OCI-LY3 (cell line): ENCODE measurements at regions not wholly inside any gene's neighbourhood (a gene's known extent, or its start where the extent isn't known, plus 50 kb on each side); places are given as distances from the start of the nearest gene placed in this dataset.

Experiments used
- EZH2phosphoT487 ChIP-seq: fragments of 200-600 bp; shearing (Covaris generic); IDR thresholded peaks from 2 replicates; pipeline ENCODE4 v1.6.1; 2018; ENCODE audit warnings: antibody characterized with exemption, mixed run types, low read depth
- TF ChIP-seq, protein P1 (sequence below): fragments of 200-600, 300-600 bp; sonication (generic); IDR thresholded peaks from 2 replicates; pipeline ENCODE4 v1.5.1; 2014; ENCODE audit warnings: antibody characterized with exemption, low read length, low read depth

DNA sequence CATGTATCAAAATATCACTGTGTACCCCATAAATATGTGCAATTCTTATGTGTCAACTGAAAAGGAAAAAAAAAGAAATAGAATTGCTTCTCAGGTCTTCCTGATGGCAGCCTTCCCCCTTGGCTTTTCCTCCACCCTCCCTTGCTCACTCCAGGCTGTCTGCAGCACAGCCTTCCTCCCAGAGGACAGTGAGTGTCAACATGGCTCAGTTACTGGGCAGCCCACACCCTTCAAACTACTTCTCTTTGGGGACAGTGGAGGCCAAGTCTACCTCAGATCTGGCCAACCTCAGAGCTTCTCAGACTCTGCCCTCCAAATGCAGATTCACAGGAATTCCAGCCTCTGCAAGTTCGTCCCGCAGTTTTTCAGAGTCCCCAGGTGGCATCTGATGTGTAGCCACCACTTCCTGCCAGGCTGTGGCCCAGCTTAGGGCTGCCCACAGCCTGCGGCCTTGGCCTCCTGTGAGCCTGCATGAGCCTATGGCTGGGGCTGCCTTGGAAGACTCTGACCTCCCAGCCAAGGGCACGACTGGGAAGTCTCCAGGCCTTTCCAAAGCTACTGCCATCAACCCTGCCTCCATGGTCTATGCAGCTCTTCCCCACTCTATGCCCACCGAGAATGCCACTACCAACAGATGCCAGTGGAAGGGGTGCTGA is 148.0 kb upstream of the PWP1 start:
- TF ChIP-seq, protein P1, sequence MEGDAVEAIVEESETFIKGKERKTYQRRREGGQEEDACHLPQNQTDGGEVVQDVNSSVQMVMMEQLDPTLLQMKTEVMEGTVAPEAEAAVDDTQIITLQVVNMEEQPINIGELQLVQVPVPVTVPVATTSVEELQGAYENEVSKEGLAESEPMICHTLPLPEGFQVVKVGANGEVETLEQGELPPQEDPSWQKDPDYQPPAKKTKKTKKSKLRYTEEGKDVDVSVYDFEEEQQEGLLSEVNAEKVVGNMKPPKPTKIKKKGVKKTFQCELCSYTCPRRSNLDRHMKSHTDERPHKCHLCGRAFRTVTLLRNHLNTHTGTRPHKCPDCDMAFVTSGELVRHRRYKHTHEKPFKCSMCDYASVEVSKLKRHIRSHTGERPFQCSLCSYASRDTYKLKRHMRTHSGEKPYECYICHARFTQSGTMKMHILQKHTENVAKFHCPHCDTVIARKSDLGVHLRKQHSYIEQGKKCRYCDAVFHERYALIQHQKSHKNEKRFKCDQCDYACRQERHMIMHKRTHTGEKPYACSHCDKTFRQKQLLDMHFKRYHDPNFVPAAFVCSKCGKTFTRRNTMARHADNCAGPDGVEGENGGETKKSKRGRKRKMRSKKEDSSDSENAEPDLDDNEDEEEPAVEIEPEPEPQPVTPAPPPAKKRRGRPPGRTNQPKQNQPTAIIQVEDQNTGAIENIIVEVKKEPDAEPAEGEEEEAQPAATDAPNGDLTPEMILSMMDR = no peak
- TF ChIP-seq EZH2phosphoT487 = no peak
